ENCODE measurements at regions not wholly inside any gene's neighbourhood (a gene's known extent, or its start where the extent isn't known, plus 50 kb on each side); places are given as distances from the start of the nearest gene placed in this dataset.

GRCh38 chr1:193703121-193703520 lies 516.7 kb upstream of the B3GALT2 start:
- TF ChIP-seq CTCF (conservative IDR thresholded peaks at IDR 0.05; ENCODE audit: low read length) (no peak), EZH2phosphoT487 (IDR thresholded peaks at IDR 0.05; ENCODE audit: borderline replicate concordance) (no peak)

Measured in Loucy (cell line).